ENCODE measurements at regions not wholly inside any gene's neighbourhood (a gene's known extent, or its start where the extent isn't known, plus 50 kb on each side); places are given as distances from the start of the nearest gene placed in this dataset.

DNA sequence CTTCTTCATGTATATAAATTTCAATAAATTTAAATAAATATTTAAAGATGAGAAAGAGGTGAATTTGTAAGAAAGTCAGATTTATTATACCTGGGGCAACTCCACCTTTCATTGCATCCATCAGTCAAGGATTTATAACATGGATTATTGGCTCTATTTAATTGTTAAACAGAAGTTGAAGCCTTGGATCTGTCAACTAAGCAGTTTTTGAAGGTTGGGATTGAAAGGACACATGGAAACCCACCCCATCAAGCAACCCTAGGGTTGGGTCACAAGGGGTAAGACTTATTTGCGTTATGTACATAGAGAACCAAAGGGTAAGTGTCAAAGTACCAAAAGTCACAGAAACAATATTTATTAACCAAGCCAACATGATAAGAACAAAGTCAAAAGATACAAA lies 342.5 kb downstream of the ELAVL2 start:
- TF ChIP-seq, protein P1, sequence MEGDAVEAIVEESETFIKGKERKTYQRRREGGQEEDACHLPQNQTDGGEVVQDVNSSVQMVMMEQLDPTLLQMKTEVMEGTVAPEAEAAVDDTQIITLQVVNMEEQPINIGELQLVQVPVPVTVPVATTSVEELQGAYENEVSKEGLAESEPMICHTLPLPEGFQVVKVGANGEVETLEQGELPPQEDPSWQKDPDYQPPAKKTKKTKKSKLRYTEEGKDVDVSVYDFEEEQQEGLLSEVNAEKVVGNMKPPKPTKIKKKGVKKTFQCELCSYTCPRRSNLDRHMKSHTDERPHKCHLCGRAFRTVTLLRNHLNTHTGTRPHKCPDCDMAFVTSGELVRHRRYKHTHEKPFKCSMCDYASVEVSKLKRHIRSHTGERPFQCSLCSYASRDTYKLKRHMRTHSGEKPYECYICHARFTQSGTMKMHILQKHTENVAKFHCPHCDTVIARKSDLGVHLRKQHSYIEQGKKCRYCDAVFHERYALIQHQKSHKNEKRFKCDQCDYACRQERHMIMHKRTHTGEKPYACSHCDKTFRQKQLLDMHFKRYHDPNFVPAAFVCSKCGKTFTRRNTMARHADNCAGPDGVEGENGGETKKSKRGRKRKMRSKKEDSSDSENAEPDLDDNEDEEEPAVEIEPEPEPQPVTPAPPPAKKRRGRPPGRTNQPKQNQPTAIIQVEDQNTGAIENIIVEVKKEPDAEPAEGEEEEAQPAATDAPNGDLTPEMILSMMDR (conservative IDR thresholded peaks at IDR 0.05; ENCODE audit: low read length) = no peak
- no peak for TF ChIP-seq EZH2phosphoT487 (IDR thresholded peaks at IDR 0.05; ENCODE audit: borderline replicate concordance, low read depth, low read length)

Data from OCI-LY7 (cell line).